VCaP (cell line): ENCODE measurements at regions not wholly inside any gene's neighbourhood (a gene's known extent, or its start where the extent isn't known, plus 50 kb on each side); places are given as distances from the start of the nearest gene placed in this dataset.

Experiments
- H3K27ac ChIP-seq: fragments of 450-650 bp; 2 replicates; pipeline ENCODE4 v1.5.1; 2017
- TF ChIP-seq, protein P1 (sequence below): fragments of 450-650 bp; conservative IDR thresholded peaks from 2 replicates; pipeline ENCODE4 v1.5.1; 2017; ENCODE audit warnings: mild to moderate bottlenecking, moderate library complexity

DNA sequence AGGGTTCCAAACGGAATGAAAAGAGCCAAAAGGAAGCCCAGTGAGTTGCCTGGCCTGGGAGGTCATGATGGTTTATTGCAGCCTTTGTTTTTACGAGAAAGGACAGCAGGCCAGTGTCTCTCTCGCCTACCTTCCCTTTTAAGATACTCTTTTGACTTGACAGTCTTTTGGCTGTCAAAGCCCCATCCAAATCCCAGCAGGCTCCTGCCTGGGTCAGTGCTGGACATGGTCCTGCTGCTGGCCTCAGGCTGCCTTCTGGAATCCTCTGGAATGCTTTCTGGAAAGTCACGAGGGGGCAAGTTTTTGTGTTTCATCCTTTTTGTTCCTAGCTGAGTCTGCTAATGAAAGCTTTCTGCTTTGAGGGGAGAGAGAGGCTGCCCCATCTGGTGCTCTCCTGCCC, 444.8 kb downstream of the OLFM4 start:
- TF ChIP-seq, protein P1, sequence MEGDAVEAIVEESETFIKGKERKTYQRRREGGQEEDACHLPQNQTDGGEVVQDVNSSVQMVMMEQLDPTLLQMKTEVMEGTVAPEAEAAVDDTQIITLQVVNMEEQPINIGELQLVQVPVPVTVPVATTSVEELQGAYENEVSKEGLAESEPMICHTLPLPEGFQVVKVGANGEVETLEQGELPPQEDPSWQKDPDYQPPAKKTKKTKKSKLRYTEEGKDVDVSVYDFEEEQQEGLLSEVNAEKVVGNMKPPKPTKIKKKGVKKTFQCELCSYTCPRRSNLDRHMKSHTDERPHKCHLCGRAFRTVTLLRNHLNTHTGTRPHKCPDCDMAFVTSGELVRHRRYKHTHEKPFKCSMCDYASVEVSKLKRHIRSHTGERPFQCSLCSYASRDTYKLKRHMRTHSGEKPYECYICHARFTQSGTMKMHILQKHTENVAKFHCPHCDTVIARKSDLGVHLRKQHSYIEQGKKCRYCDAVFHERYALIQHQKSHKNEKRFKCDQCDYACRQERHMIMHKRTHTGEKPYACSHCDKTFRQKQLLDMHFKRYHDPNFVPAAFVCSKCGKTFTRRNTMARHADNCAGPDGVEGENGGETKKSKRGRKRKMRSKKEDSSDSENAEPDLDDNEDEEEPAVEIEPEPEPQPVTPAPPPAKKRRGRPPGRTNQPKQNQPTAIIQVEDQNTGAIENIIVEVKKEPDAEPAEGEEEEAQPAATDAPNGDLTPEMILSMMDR, result no peak
- no peak overlapping the region for H3K27ac ChIP-seq

DNA sequence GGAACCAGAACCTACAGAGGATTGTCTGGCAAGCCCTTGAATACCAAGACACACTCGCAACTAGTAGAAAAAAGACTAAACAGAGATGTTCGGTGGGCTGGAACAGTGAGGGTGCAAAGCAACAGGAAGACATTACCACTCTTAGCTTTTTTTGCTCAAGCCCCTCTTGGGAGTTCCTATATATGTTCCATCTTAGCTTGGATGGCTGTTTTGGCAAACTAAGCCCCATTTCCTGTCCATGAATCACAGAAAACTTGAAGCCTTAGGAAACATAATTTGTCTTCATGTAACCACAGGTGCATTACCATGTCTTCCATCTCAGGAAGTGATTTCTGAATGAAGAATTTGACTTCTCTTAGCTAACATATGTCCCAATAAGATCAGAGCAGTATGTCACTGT, 446.3 kb downstream of the OLFM4 start:
- TF ChIP-seq, protein P1, result no peak
- H3K27ac ChIP-seq, result no peak overlapping the region

DNA sequence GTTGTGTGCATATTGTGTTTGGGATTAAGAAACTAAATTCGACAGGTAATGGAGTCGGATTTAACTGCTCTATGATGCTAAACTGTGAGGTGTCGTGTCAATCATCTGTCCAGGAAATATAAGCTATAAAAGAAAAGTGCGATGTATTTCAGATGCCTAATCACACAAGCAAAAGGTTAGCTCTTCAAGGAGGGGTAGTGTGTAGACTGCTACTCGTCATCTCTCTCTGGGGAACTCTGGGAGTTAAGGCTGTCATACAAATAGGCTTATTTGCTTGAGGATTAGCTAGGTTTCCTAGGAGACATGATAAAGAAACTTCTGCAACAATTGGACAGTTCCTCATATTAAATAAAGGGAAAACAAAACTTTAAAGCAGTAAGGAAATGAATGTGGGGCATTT, 462.1 kb downstream of the OLFM4 start:
- TF ChIP-seq, protein P1, result no peak

DNA sequence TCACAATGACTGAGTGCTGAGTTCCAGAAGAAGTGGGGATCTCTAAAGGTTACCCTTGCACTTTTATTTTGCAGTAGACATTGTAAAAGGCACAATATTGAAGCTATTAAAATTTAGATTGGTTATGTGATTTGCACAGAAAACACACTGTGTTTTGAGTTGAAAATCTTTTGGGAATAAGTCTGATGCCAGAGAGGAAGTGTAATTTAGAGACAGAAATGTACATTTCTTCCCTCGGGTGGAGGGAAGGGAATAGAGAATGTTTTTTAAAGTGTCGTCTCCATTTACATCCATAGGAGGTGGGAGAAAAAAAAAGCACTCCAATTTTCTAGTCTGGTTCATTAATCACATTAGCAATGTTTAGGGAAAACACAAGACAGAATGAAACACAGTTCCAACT, 465.8 kb downstream of the OLFM4 start:
- TF ChIP-seq, protein P1, result no peak

More for the DNA sequence above, 462.1 kb downstream of the OLFM4 start:
- H3K27ac ChIP-seq, result no peak overlapping the region

DNA sequence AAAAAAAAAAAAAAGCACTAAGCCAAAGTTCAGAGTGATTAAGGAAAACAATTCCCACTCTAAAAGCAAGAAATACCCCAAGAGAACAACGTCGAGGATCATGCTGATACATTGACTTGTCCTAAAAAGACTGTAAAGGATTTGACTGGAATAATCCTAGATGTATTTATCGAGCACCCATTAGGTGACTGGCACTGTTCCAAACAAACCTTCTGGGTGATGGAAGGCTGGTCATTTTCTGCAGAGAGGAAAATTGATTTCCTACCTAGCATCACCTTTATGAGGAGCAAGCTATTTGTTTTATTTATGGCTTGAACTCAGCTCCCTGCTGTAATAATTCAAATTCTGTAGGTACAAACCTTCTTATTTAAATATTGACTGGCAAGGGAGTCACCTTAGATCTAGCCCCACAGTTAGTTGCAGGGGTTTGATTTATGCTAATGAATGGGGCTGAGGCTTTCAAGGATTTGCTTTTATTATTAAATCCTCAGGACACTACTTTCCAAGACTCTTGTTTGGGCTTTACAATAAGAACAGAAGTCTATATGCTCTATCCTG, 471.0 kb downstream of the OLFM4 start:
- H3K27ac ChIP-seq, result no peak overlapping the region
- TF ChIP-seq, protein P1, result no peak

More for the DNA sequence above, 465.8 kb downstream of the OLFM4 start:
- no peak overlapping the region for H3K27ac ChIP-seq

DNA sequence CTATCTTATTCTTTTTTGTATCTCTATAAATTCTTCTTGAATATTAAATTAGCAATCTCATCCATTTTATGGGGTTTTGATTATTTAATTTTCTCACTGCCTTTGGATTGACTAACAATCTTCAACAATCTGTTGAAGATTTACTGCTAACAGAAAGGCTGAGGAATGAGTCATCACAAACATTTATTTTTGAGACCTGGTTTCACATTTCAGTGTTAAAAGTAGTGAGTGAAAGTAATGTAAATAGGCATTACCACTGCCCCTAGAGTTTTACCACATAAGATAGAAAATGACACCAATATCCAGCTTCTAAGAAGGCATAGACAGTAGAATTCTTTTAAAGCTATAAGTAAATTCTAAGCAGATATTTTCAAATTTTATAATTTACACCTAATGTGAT, 472.8 kb downstream of the OLFM4 start:
- TF ChIP-seq, protein P1, result no peak

DNA sequence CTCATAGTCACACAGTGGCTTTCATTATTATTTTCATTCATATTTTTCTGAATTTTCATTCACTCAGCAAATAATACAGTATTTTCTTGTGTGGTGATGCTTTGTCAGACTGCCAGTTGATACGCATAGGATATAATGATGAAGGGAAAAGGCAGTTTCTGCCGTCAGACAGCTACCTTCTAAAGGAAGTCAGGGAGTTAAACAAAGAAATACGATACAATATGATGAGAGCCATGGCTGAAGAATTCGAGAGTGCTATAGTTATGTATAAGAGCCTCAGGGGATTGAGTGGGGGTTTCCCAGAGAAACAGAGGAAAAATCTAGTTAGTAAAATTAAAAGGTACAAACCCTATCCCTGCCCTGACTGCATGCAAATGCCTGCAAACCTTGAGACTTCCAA, 479.1 kb downstream of the OLFM4 start:
- no peak overlapping the region for H3K27ac ChIP-seq
- TF ChIP-seq, protein P1, result no peak

More for the DNA sequence above, 472.8 kb downstream of the OLFM4 start:
- H3K27ac ChIP-seq, result no peak overlapping the region

DNA sequence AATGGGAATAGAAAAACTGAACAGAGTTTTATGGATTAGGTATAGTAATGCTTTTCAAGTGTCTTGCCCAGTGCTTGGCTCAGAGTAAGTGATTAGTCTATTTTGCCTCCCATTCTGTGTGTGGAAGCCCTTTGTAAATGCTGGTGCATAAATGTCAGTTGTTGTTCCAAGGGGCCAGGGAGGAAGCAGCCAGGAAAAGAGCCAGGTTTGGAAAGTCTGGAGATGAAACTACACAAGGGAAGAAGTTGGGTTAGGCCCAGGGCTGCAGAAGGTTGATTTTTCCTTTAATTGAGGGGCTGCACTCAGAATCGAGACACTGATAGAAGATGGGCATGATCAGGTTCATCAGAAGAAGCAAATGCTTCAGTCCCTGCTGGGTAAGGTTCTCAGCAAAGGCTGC, 484.0 kb downstream of the OLFM4 start:
- TF ChIP-seq, protein P1, result no peak
- H3K27ac ChIP-seq, result no peak overlapping the region
